AG04450 (cell line): ENCODE measurements at regions not wholly inside any gene's neighbourhood (a gene's known extent, or its start where the extent isn't known, plus 50 kb on each side); places are given as distances from the start of the nearest gene placed in this dataset.

Experiments
- CTCF ChIA-PET: fragments of 300-600, 350-600 bp; formaldehyde crosslinking; extraction: SDS; loops from one replicate; lab custom pipeline; 2022; ENCODE audit warnings: antibody characterized with exemption, inconsistent platforms; lab: Charles Lee
- POLR2A ChIA-PET: fragments of 350-600 bp; formaldehyde crosslinking; extraction: SDS; loops from one replicate; lab custom pipeline; 2021; ENCODE audit warnings: antibody characterized with exemption, inconsistent platforms; lab: Yijun Ruan, JAX
- DNase-seq: peaks from one replicate; pipeline ENCODE4 v3.0.0-alpha.2; 2011; ENCODE audit warnings: low read depth, low spot score
- H3K27ac ChIP-seq: one replicate; pipeline ENCODE4 v1.5.1; 2012; ENCODE audit warnings: low read depth, low read length, control low read depth
- H3K27me3 ChIP-seq: one replicate; pipeline ENCODE4 v1.6.0; 2012; ENCODE audit warnings: low read length; ENCODE audit not compliant: control insufficient read depth, insufficient read depth
- H3K4me3 ChIP-seq: 2 replicates; pipeline ENCODE4 v1.5.1; 2011; ENCODE audit warnings: mild to moderate bottlenecking, low read depth, low read length, control low read depth
- H3K9me3 ChIP-seq: 2 replicates; pipeline ENCODE4 v1.5.1; 2012; ENCODE audit warnings: low read length; ENCODE audit not compliant: control insufficient read depth, insufficient read depth
- CTCF ChIP-seq: IDR thresholded peaks from 2 replicates; pipeline ENCODE4 v1.5.1; 2011; ENCODE audit warnings: low read depth, low read length, control low read depth, inconsistent platforms

GRCh38 chr2:41414486-41415230 lies 633.2 kb upstream of the PKDCC start:
- DNase-seq, result no peak
- Histone ChIP-seq H3K9me3 (no peaks in the 10 kb centered on the region), H3K4me3 (no peak overlapping the region), H3K27me3 (no peaks in the 10 kb centered on the region), H3K27ac (no peak overlapping the region)
- TF ChIP-seq CTCF, result peak; percentile 50
- ChIA-PET POLR2A (no interaction called here), CTCF (interaction anchor here (0.6 kb wide), 1 partner anchor 14 kb away, joined by 3 read pairs; no protein-coding TSS in a partner anchor)

GRCh38 chr2:41417511-41417910 lies 630.3 kb upstream of the PKDCC start:
- ChIA-PET POLR2A (no interaction called here), CTCF (no interaction called here)
- H3K27ac ChIP-seq, result no peak overlapping the region

GRCh38 chr2:41420219-41420618 lies 627.6 kb upstream of the PKDCC start:
- no peak for TF ChIP-seq CTCF
- no peak overlapping the region for H3K4me3 ChIP-seq
- ChIA-PET CTCF (no interaction called here), POLR2A (no interaction called here)
- no peak for DNase-seq
- H3K9me3 ChIP-seq, result no peaks in the 10 kb centered on the region
- H3K27ac ChIP-seq, result no peak overlapping the region
- H3K27me3 ChIP-seq, result no peaks in the 10 kb centered on the region

More at GRCh38 chr2:41417511-41417910, 630.3 kb upstream of the PKDCC start:
- H3K4me3 ChIP-seq, result no peak overlapping the region
- no peaks in the 10 kb centered on the region for H3K27me3 ChIP-seq
- H3K9me3 ChIP-seq, result no peaks in the 10 kb centered on the region
- no peak for TF ChIP-seq CTCF
- no peak for DNase-seq

GRCh38 chr2:41420872-41421271 lies 626.9 kb upstream of the PKDCC start:
- Histone ChIP-seq H3K9me3 (no peaks in the 10 kb centered on the region), H3K27ac (no peak overlapping the region), H3K4me3 (no peak overlapping the region), H3K27me3 (no peaks in the 10 kb centered on the region)
- POLR2A ChIA-PET, result no interaction called here
- TF ChIP-seq CTCF, result no peak
- DNase-seq, result no peak
- CTCF ChIA-PET, result no interaction called here

GRCh38 chr2:41431756-41432155 lies 616.1 kb upstream of the PKDCC start:
- no peak for TF ChIP-seq CTCF
- ChIA-PET CTCF (no interaction called here), POLR2A (no interaction called here)
- no peaks in the 10 kb centered on the region for H3K27me3 ChIP-seq
- no peaks in the 10 kb centered on the region for H3K9me3 ChIP-seq
- no peak overlapping the region for H3K27ac ChIP-seq
- no peak for DNase-seq
- no peak overlapping the region for H3K4me3 ChIP-seq
